H9 (cell line): ENCODE measurements at regions not wholly inside any gene's neighbourhood (a gene's known extent, or its start where the extent isn't known, plus 50 kb on each side); places are given as distances from the start of the nearest gene placed in this dataset.

ENCODE experiments used
- DNase-seq: peaks from one replicate; pipeline ENCODE4 v3.0.0-alpha.2; 2017
- H2AFZ ChIP-seq: one replicate; pipeline ENCODE4 v1.6.1; 2013; ENCODE audit warnings: mild to moderate bottlenecking, low read length, control low read depth, moderate library complexity
- H2AK5ac ChIP-seq: 2 replicates; pipeline ENCODE4 v1.6.1; 2013; ENCODE audit warnings: low read length, control low read depth, mixed read lengths; ENCODE audit not compliant: insufficient read length
- H2BK120ac ChIP-seq: one replicate; pipeline ENCODE4 v1.6.1; 2013; ENCODE audit warnings: low read depth, mild to moderate bottlenecking, low read length, control low read depth, inconsistent platforms; ENCODE audit not compliant: poor library complexity, severe bottlenecking
- H2BK12ac ChIP-seq: 2 replicates; pipeline ENCODE4 v1.6.1; 2013; ENCODE audit warnings: low read length, control low read depth, mixed read lengths, low read depth; ENCODE audit not compliant: insufficient read length
- H2BK15ac ChIP-seq: 2 replicates; pipeline ENCODE4 v1.6.1; 2013; ENCODE audit warnings: low read depth, low read length, control low read depth
- H2BK20ac ChIP-seq: one replicate; pipeline ENCODE4 v1.6.1; 2013; ENCODE audit warnings: low read depth, mild to moderate bottlenecking, low read length, control low read depth, inconsistent platforms; ENCODE audit not compliant: poor library complexity, severe bottlenecking
- H2BK5ac ChIP-seq: 2 replicates; pipeline ENCODE4 v1.6.1; 2013; ENCODE audit warnings: low read length, control low read depth, mixed read lengths; ENCODE audit not compliant: insufficient read length
- H3K14ac ChIP-seq: 2 replicates; pipeline ENCODE4 v1.6.1; 2013; ENCODE audit warnings: low read length, control low read depth; ENCODE audit not compliant: insufficient read depth
- H3K18ac ChIP-seq: 2 replicates; pipeline ENCODE4 v1.6.1; 2013; ENCODE audit warnings: low read depth, mild to moderate bottlenecking, mixed read lengths, low read length, control low read depth; ENCODE audit not compliant: insufficient read length
- H3K23ac ChIP-seq: 2 replicates; pipeline ENCODE4 v1.6.1; 2013; ENCODE audit warnings: low read length, control low read depth, mixed read lengths, low read depth; ENCODE audit not compliant: insufficient read length
- H3K23me2 ChIP-seq: 2 replicates; pipeline ENCODE4 v1.6.1; 2013; ENCODE audit warnings: low read depth, mild to moderate bottlenecking, mixed read lengths, low read length, control low read depth; ENCODE audit not compliant: insufficient read length, poor library complexity, severe bottlenecking
- H3K27ac ChIP-seq: 2 replicates; pipeline ENCODE4 v1.5.1; 2013; ENCODE audit warnings: low read length, control low read depth, mixed read lengths, low read depth; ENCODE audit not compliant: insufficient read length
- H3K27me3 ChIP-seq: 2 replicates; pipeline ENCODE4 v1.6.1; 2013; ENCODE audit warnings: low read length, control low read depth, inconsistent platforms; ENCODE audit not compliant: insufficient read depth
- H3K4ac ChIP-seq: 2 replicates; pipeline ENCODE4 v1.6.1; 2013; ENCODE audit warnings: low read depth, mild to moderate bottlenecking, control low read depth, inconsistent platforms, low read length, moderate library complexity
- H3K4me1 ChIP-seq: 2 replicates; pipeline ENCODE4 v1.6.1; 2013; ENCODE audit warnings: low read length, control low read depth, inconsistent platforms; ENCODE audit not compliant: insufficient read depth
- H3K4me2 ChIP-seq: 2 replicates; pipeline ENCODE4 v1.6.1; 2013; ENCODE audit warnings: low read length, control low read depth, mixed read lengths; ENCODE audit not compliant: insufficient read length, insufficient read depth
- H3K56ac ChIP-seq: 2 replicates; pipeline ENCODE4 v1.6.1; 2013; ENCODE audit warnings: low read depth, mild to moderate bottlenecking, mixed read lengths, low read length, control low read depth; ENCODE audit not compliant: insufficient read length
- H3K79me1 ChIP-seq: 2 replicates; pipeline ENCODE4 v1.6.1; 2013; ENCODE audit warnings: low read depth, mild to moderate bottlenecking, moderate library complexity, low read length, control low read depth, inconsistent platforms; ENCODE audit not compliant: insufficient read depth, poor library complexity, severe bottlenecking
- H3K79me2 ChIP-seq: 2 replicates; pipeline ENCODE4 v1.6.1; 2013; ENCODE audit warnings: low read length, control low read depth, inconsistent platforms; ENCODE audit not compliant: insufficient read depth
- H3K9ac ChIP-seq: 2 replicates; pipeline ENCODE4 v1.6.1; 2013; ENCODE audit warnings: low read length, control low read depth, mixed read lengths; ENCODE audit not compliant: insufficient read length; ENCODE audit errors: extremely low read depth
- H3K9me3 ChIP-seq: one replicate; pipeline ENCODE4 v1.6.1; 2013; ENCODE audit warnings: low read depth, low read length, inconsistent platforms; ENCODE audit not compliant: control insufficient read depth
- H3T11ph ChIP-seq: one replicate; pipeline ENCODE4 v1.6.1; 2013; ENCODE audit warnings: mild to moderate bottlenecking, low read length, control low read depth, inconsistent platforms
- H4K20me1 ChIP-seq: one replicate; pipeline ENCODE4 v1.6.1; 2013; ENCODE audit not compliant: control insufficient read depth, insufficient read length, insufficient read depth
- H4K5ac ChIP-seq: 2 replicates; pipeline ENCODE4 v1.6.1; 2013; ENCODE audit warnings: low read depth, mild to moderate bottlenecking, mixed read lengths, low read length, control low read depth; ENCODE audit not compliant: insufficient read length
- H4K8ac ChIP-seq: replicated peaks from 2 replicates; pipeline ENCODE4 v1.6.1; 2013; ENCODE audit warnings: low read length, control low read depth, mixed read lengths, low read depth; ENCODE audit not compliant: insufficient read length
- H4K91ac ChIP-seq: 2 replicates; pipeline ENCODE4 v1.6.1; 2013; ENCODE audit warnings: low read depth, mild to moderate bottlenecking, moderate library complexity, mixed read lengths, low read length, control low read depth; ENCODE audit not compliant: insufficient read length
- H3K27ac Mint-ChIP-seq, 3 experiments: 2 replicates in 2 of 3; 3 replicates in 1 of 3; pipeline ENCODE4 v1.8.0; 2020 to 2021; ENCODE audit warnings: mixed read lengths in 3 of 3, mild to moderate bottlenecking in 1 of 3, moderate library complexity in 1 of 3
- H3K27me3 Mint-ChIP-seq: 2 replicates; pipeline ENCODE4 v1.8.0; 2021; ENCODE audit warnings: low read depth, mild to moderate bottlenecking, moderate library complexity, mixed read lengths
- H3K36me3 Mint-ChIP-seq, 3 experiments: 2 replicates in 2 of 3; 3 replicates in 1 of 3; pipeline ENCODE4 v1.8.0; 2020 to 2021; ENCODE audit warnings: low read depth in 3 of 3, mixed read lengths in 3 of 3; ENCODE audit not compliant: insufficient read depth in 1 of 3
- H3K4me1 Mint-ChIP-seq, 2 experiments: 2 replicates each; pipeline ENCODE4 v1.8.0; 2020; ENCODE audit warnings: mixed read lengths in 2 of 2
- H3K4me3 Mint-ChIP-seq, 2 experiments: 2 replicates in 1 of 2; 3 replicates in 1 of 2; pipeline ENCODE4 v1.8.0; 2020 to 2021; ENCODE audit warnings: mild to moderate bottlenecking in 2 of 2, mixed read lengths in 2 of 2, moderate library complexity in 1 of 2
- H3K9me3 Mint-ChIP-seq, 2 experiments: 2 replicates in 1 of 2; 3 replicates in 1 of 2; pipeline ENCODE4 v1.8.0; 2020; ENCODE audit warnings: mild to moderate bottlenecking in 2 of 2, mixed read lengths in 2 of 2, moderate library complexity in 1 of 2
- WGBS: extraction: QIAGEN DNeasy Blood & Tissue Kit; methylation state at CpG from one replicate; pipeline ENCODE4 v1.1.7; 2013; ENCODE audit warnings: missing lambda C conversion rate, low lambda C conversion rate, mixed read lengths; ENCODE audit not compliant: insufficient read length; ENCODE audit errors: extremely low coverage; 5-methylcytosine and 5-hydroxymethylcytosine counted together
- TF ChIP-seq, protein P1 (sequence below): fragments of 200-600 bp; sonication (generic); conservative IDR thresholded peaks from 3 replicates; pipeline ENCODE4 v1.8.0; 2021; ENCODE audit warnings: antibody characterized with exemption, mild to moderate bottlenecking

GRCh38 chr2:21580391-21580790 is 456.6 kb downstream of the TDRD15 start:
- Histone ChIP-seq H3K23me2 (no peaks in the 10 kb centered on the region), H3K4ac (no peak overlapping the region), H3K79me2 (no peaks in the 10 kb centered on the region), H3K27me3 (no peaks in the 10 kb centered on the region), H2AK5ac (no peak overlapping the region), H4K5ac (no peak overlapping the region), H3K18ac (no peak overlapping the region), H3K9me3 (no peaks in the 10 kb centered on the region), H3K27ac (no peak overlapping the region), H3K79me1 (no peaks in the 10 kb centered on the region), H2BK20ac (no peak overlapping the region), H3K4me2 (no peak overlapping the region), H2AFZ (no peak overlapping the region), H3T11ph (no peak overlapping the region), H4K20me1 (no peaks in the 10 kb centered on the region), H3K23ac (no peak overlapping the region), H3K9ac (no peak overlapping the region), H4K91ac (no peak overlapping the region), H3K56ac (no peak overlapping the region), H3K14ac (no peak overlapping the region), H2BK12ac (no peak overlapping the region), H4K8ac (no peak overlapping the region), H2BK15ac (no peak overlapping the region), H2BK5ac (no peak overlapping the region), H3K4me1 (no peaks in the 10 kb centered on the region), H2BK120ac (no peak overlapping the region)
- WGBS = no CpG with 5 or more reads among the region's 1 CpG
- H3K4me1 Mint-ChIP-seq = peaks cover 3 to 4% of the 10 kb centered on the region in 2 experiments
- H3K27ac Mint-ChIP-seq = no peak overlapping the region
- no peaks in the 10 kb centered on the region for H3K36me3 Mint-ChIP-seq
- no peak overlapping the region for H3K4me3 Mint-ChIP-seq
- H3K9me3 Mint-ChIP-seq = no peaks in the 10 kb centered on the region; a peak in 2 of 5 replicates
- DNase-seq = no peak
- TF ChIP-seq, protein P1, sequence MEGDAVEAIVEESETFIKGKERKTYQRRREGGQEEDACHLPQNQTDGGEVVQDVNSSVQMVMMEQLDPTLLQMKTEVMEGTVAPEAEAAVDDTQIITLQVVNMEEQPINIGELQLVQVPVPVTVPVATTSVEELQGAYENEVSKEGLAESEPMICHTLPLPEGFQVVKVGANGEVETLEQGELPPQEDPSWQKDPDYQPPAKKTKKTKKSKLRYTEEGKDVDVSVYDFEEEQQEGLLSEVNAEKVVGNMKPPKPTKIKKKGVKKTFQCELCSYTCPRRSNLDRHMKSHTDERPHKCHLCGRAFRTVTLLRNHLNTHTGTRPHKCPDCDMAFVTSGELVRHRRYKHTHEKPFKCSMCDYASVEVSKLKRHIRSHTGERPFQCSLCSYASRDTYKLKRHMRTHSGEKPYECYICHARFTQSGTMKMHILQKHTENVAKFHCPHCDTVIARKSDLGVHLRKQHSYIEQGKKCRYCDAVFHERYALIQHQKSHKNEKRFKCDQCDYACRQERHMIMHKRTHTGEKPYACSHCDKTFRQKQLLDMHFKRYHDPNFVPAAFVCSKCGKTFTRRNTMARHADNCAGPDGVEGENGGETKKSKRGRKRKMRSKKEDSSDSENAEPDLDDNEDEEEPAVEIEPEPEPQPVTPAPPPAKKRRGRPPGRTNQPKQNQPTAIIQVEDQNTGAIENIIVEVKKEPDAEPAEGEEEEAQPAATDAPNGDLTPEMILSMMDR = no peak
- H3K27me3 Mint-ChIP-seq = no peaks in the 10 kb centered on the region
